ENCODE measurements at regions not wholly inside any gene's neighbourhood (a gene's known extent, or its start where the extent isn't known, plus 50 kb on each side); places are given as distances from the start of the nearest gene placed in this dataset.
A peak's percentile ranks its signal among the peaks of the same experiment; 100 is the strongest.

- H3K4me3 ChIP-seq (ENCODE audit: low read depth, low read length): no peak overlapping the region
- DNase-seq (ENCODE audit: low read depth, low spot score): peak; percentile 68
- TF ChIP-seq CTCF (IDR thresholded peaks at IDR 0.05; ENCODE audit: low read depth, low read length): peak; percentile 96
- in situ Hi-C loops (cut with HindIII; ENCODE audit: low sequenced_read_pairs): no loop called here
Observed at GRCh38 chr12:69070319-69071090, 137.5 kb upstream of the CPM start.

GRCh38 chr12:69071091-69071370, 138.1 kb upstream of the CPM start:
- TF ChIP-seq CTCF (IDR thresholded peaks at IDR 0.05; ENCODE audit: low read depth, low read length): no peak
- in situ Hi-C loops (cut with HindIII; ENCODE audit: low sequenced_read_pairs): no loop called here
- no peak for DNase-seq (ENCODE audit: low read depth, low spot score)
- H3K4me3 ChIP-seq (ENCODE audit: low read depth, low read length): no peak overlapping the region

- in situ Hi-C loops (cut with HindIII; ENCODE audit: low sequenced_read_pairs): no loop called here
- TF ChIP-seq CTCF (IDR thresholded peaks at IDR 0.05; ENCODE audit: low read depth, low read length): no peak
- H3K4me3 ChIP-seq (ENCODE audit: low read depth, low read length): no peak overlapping the region
- DNase-seq (ENCODE audit: low read depth, low spot score): no peak
Observed at GRCh38 chr12:69073035-69073434, 140.1 kb upstream of the CPM start.

GRCh38 chr12:69074556-69075349, 141.8 kb upstream of the CPM start:
- H3K4me3 ChIP-seq (ENCODE audit: low read depth, low read length): no peak overlapping the region
- DNase-seq (ENCODE audit: low read depth, low spot score): no peak
- in situ Hi-C loops (cut with HindIII; ENCODE audit: low sequenced_read_pairs): no loop called here
- TF ChIP-seq CTCF (IDR thresholded peaks at IDR 0.05; ENCODE audit: low read depth, low read length): no peak

GRCh38 chr12:69083689-69084088, 150.7 kb upstream of the CPM start:
- in situ Hi-C loops (cut with HindIII; ENCODE audit: low sequenced_read_pairs): no loop called here
- DNase-seq (ENCODE audit: low read depth, low spot score): no peak
- no peak for TF ChIP-seq CTCF (IDR thresholded peaks at IDR 0.05; ENCODE audit: low read depth, low read length)
- H3K4me3 ChIP-seq (ENCODE audit: low read depth, low read length): no peak overlapping the region

- no peak overlapping the region for H3K4me3 ChIP-seq (ENCODE audit: low read depth, low read length)
- no peak for DNase-seq (ENCODE audit: low read depth, low spot score)
- in situ Hi-C loops (cut with HindIII; ENCODE audit: low sequenced_read_pairs): no loop called here
- no peak for TF ChIP-seq CTCF (IDR thresholded peaks at IDR 0.05; ENCODE audit: low read depth, low read length)
Observed at GRCh38 chr12:69084816-69085378, 151.9 kb upstream of the CPM start.

Measured in astrocyte of the spinal cord (primary cell).